Right atrium auricular region (tissue), 2 donors: ENCODE measurements at regions not wholly inside any gene's neighbourhood (a gene's known extent, or its start where the extent isn't known, plus 50 kb on each side); places are given as distances from the start of the nearest gene placed in this dataset.

Experiments used
- DNase-seq: peaks from one replicate; pipeline ENCODE4 v3.0.0-alpha.2; 2019; ENCODE audit warnings: low spot score
- H3K27ac ChIP-seq, 2 donors: fragments of 200-600 bp; sonication (generic); 1 replicate in 1 of 2; 2 replicates in 1 of 2; pipeline ENCODE4 v1.5.1; 2016 to 2019
- H3K27me3 ChIP-seq, 2 donors: fragments of 200-600 bp; sonication (generic); one replicate each; pipeline versions ENCODE4 v1.5.1 to v1.6.0; 2017 to 2019
- H3K36me3 ChIP-seq: fragments of 200-600 bp; sonication (generic); one replicate; pipeline ENCODE4 v1.5.1; 2016
- H3K4me1 ChIP-seq, 2 donors: fragments of 200-600 bp; sonication (generic); one replicate each; pipeline versions ENCODE4 v1.5.1 to v1.6.0; 2017 to 2019
- H3K4me3 ChIP-seq, 2 donors: fragments of 200-600 bp; sonication (generic); 1 replicate in 1 of 2; 2 replicates in 1 of 2; pipeline ENCODE4 v1.5.1; 2017 to 2019; ENCODE audit warnings: mild to moderate bottlenecking in 1 of 2, moderate library complexity in 1 of 2
- H3K9me3 ChIP-seq, 2 donors: fragments of 200-600 bp; sonication (generic); one replicate each; pipeline ENCODE4 v1.5.1; 2019
- TF ChIP-seq, protein P1 (sequence below), 2 donors: fragments of 200-600 bp; sonication (generic); IDR thresholded peaks; one replicate each; pipeline ENCODE4 v1.5.1; 2019; ENCODE audit warnings: antibody characterized with exemption in 2 of 2

DNA sequence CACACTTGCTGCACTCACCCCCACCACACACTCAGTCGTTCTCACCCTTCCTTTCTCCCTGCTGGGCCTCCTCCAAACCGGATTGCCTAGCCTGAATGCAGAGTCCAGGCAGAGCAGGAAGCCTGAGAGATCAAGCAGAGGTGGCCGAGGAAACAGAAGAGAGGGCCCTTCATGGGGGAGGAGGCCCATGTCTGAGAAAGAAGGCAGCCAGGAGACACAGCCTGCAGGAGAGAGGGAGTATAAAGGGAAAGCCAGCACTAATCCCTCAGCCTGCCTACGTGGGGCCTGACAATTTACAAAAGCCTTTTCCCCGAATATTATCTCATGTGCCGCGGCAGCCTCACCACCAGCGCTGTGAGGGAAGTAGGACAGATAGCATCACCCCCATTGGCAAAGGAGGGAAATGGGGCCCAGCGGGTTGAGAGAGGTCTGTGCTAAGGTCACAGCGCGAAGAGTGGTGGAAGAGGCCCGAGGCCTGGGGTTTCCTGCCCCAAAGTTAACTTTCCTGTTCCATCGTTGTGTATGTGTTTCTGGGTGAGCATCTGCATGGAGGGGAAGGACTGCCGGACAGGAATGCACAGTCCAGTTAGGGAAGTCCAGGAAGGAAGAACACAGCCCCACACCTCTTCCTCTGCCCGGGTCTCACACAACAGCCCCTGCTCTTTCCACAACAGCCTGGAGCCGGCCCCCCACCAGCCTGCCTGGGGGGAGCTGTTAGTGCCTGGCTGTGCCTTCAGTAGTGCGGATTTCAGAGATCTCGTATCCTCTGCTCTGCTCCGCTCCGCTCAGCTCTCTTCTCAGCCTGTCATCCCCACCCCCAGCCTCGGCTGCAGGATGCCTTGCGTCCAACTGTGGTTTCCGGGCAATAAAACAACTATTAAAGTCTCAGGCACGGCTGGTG is 50.9 kb upstream of the BCOR start:
- Histone ChIP-seq H3K27me3 (no peaks in the 10 kb centered on the region), H3K9me3 (no peaks in the 10 kb centered on the region), H3K27ac (peak overlapping the region in 1 of 2 donors; percentile 82), H3K4me3 (no peak overlapping the region), H3K4me1 (peaks cover 0 to 76% of the 10 kb centered on the region in 2 donors), H3K36me3 (no peaks in the 10 kb centered on the region)
- no peak for DNase-seq
- TF ChIP-seq, protein P1, sequence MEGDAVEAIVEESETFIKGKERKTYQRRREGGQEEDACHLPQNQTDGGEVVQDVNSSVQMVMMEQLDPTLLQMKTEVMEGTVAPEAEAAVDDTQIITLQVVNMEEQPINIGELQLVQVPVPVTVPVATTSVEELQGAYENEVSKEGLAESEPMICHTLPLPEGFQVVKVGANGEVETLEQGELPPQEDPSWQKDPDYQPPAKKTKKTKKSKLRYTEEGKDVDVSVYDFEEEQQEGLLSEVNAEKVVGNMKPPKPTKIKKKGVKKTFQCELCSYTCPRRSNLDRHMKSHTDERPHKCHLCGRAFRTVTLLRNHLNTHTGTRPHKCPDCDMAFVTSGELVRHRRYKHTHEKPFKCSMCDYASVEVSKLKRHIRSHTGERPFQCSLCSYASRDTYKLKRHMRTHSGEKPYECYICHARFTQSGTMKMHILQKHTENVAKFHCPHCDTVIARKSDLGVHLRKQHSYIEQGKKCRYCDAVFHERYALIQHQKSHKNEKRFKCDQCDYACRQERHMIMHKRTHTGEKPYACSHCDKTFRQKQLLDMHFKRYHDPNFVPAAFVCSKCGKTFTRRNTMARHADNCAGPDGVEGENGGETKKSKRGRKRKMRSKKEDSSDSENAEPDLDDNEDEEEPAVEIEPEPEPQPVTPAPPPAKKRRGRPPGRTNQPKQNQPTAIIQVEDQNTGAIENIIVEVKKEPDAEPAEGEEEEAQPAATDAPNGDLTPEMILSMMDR (IDR thresholded peaks at IDR 0.05) = no peak

DNA sequence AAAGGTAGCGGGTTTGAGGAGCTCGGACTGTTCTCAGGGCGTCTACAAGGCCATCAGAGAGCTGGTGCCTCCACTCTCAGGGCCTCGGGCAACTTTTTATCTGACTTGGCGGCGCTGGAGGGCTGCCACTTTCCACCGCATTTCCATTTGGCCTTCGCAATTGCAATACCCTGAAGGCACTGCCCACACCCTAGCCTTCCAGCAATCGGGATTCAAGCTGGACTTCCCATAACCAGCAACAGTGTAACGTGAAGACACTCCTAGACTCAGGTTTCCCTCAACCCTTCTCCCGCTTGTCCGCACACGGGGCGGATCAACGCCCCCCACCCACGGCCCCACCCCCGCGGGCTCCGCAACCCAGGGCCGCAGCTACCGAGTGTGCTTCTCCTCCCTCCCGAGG is 50.2 kb upstream of the BCOR start:
- H3K27me3 ChIP-seq = no peaks in the 10 kb centered on the region
- H3K4me1 ChIP-seq = peaks cover 0 to 70% of the 10 kb centered on the region in 2 donors
- no peaks in the 10 kb centered on the region for H3K9me3 ChIP-seq

More for the DNA sequence above, 50.2 kb upstream of the BCOR start:
- TF ChIP-seq, protein P1 (IDR thresholded peaks at IDR 0.05) = no peak
- no peaks in the 10 kb centered on the region for H3K36me3 ChIP-seq
- no peak for DNase-seq
- H3K27ac ChIP-seq = peak overlapping the region in 1 of 2 donors; percentile 82
- H3K4me3 ChIP-seq = no peak overlapping the region
